Glomerular endothelial cell (primary cell): ENCODE measurements at regions not wholly inside any gene's neighbourhood (a gene's known extent, or its start where the extent isn't known, plus 50 kb on each side); places are given as distances from the start of the nearest gene placed in this dataset.

Experiments
- DNase-seq: peaks from one replicate; pipeline ENCODE4 v3.0.0-alpha.2; 2011; ENCODE audit warnings: low read depth, low spot score; ENCODE audit errors: extremely low read depth

GRCh38 chr10:65291286-65291685, 1634.5 kb upstream of the LRRTM3 start:
- DNase-seq, result no peak

DNA sequence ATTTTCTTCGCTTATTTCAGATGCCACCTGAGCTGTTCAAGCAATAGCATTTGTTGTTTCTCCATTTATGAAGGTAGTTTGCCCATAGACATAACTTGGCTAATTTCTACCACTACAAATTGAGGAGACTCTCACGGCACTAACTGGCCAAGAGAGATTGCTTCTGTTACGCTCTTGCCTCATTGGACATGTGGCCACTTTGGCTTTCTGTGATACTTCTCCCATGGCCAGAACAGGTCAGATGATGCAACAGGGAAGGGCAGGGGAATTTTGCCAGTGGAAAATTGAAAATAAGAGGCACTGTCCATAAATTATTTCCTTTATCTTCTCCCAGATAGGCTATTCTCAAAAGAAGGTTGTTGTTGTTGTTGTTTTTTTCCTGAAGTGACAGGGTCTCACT, 1633.3 kb upstream of the LRRTM3 start:
- DNase-seq, result no peak

GRCh38 chr10:65294329-65294728, 1631.5 kb upstream of the LRRTM3 start:
- no peak for DNase-seq

- no peak for DNase-seq
Measured at GRCh38 chr10:65301181-65301580, 1624.7 kb upstream of the LRRTM3 start.

GRCh38 chr10:65306201-65306600, 1619.6 kb upstream of the LRRTM3 start:
- no peak for DNase-seq

DNA sequence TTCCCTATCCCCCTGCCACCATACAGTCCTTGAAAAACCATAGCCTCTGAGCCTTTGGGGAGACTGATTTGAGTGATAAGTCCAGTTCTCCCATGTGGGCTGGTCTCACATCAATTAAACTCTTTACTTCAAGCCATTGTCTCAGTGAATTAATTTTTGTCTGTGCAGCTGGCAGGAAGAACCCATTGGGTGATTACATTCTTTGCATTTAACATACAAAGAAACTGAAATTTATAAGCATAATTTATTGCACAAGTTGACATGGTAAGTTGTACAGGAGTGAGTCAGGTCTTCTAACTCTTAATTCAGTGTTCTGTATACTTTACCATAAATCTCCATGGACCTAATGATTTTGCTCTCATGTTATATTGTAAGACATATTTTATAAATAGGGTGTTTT, 1613.0 kb upstream of the LRRTM3 start:
- DNase-seq, result no peak

DNA sequence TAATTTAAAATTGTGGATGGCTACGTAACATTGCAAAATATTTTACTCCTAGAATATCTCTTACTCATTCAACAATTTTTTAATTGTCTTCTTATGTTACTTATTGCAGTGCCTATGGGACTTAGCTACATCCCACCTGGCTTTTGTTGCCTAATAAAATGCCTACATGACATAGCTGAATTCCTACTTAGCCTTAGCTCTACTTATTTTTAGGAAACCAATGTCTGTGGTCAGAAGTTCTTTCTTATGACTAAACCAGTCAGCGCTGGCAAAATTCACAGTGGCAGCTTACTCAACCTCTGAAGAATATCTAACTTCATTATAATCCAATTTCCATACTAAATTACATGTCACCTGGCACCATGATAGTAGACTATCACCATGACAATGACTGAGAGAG, 1612.4 kb upstream of the LRRTM3 start:
- no peak for DNase-seq

DNA sequence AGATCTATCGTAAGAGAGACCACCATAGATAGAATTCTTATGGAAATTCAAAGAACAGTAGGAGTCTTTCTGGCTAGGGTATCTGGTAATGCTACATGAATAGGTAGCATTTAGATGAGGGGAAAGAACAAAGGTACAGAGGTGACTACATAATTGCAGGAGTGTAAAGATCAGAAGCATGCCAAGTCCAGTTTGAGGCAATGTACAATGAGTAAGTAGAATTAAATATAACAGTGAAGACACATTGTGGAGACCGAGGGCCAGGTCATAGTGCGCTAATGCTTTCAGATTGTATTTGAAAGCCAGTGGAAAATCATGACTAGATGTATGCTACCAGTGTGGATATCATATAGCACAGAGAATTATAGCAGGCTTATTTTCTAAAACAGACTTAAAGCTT, 1611.6 kb upstream of the LRRTM3 start:
- no peak for DNase-seq

- DNase-seq, result no peak
Measured at GRCh38 chr10:65319493-65319892, 1606.3 kb upstream of the LRRTM3 start.

DNA sequence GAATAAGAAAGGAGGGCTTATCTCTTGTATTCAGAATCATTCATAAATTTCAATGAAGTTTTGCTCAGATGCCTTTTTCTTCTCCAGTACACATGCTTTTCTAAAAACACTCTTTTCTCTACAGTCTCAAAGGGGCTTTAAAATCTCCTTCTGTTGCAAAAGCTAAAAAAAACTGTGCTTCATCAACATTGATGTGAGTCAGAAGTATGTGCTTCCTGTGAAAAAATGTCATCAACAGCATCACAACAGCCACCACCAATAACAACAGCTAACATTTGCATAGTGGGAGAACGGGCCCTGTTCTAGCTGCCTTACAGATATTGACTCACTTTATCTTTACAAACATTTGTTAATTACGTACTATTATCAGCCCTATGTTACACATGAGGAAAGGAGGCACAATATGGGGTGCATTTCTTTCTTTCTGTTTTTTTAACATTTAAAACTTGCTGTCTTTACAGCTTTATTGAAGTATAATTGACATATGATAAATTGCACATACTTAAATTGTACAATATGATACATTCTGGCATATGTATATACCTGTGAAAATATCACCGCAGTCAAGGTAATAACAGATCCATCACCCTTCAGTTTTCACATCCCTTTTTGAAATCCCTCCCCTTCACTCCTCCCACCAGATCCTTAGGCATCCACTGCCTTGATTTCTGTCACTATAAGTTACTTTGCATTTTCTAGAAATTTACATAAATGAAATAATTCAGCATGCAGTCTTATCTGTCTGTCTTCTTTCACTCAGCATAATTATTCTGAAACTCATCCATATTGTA, 1605.4 kb upstream of the LRRTM3 start:
- no peak for DNase-seq

DNA sequence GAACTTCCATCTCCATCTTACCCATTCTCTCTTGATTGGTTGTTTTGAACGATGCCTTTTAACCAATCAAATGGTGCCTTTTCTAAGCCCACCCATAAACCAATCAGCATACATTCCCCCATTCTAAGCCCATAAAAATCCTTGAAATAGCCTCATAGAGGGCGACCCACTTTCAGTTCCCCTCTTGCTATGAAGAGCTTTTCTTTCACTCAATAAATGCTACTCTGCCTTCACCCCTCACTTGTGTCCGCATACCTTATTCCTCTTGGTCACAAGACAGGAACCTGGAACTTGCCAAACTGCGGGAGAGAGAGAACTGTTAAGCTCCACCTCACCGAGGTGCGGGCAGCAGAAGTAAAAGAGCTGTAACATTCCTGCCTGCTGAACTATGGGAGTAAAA, 1602.0 kb upstream of the LRRTM3 start:
- DNase-seq, result no peak

- no peak for DNase-seq
Measured at GRCh38 chr10:65325913-65326312, 1599.9 kb upstream of the LRRTM3 start.

- DNase-seq, result peak; percentile 14
Measured at GRCh38 chr10:65328486-65328885, 1597.3 kb upstream of the LRRTM3 start.

DNA sequence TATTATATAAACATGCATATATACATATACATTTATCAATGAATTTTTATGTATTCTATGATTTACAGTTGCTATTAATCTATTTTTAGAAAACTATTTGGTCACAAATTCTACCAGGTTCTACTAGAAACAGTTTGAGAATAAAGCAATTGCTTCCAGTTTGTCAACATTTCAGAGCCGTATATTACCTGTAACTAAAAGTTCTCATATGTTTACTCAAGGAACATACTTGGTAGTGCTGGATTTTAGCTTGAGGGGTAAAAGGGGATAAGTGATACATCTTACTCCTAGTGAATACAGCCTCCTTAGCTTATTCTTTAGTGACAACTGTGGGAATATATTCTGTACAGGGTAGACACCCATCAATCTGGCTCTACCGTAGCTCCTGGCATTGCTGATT, 1590.5 kb upstream of the LRRTM3 start:
- DNase-seq, result no peak

GRCh38 chr10:65340340-65340739, 1585.5 kb upstream of the LRRTM3 start:
- DNase-seq, result no peak

DNA sequence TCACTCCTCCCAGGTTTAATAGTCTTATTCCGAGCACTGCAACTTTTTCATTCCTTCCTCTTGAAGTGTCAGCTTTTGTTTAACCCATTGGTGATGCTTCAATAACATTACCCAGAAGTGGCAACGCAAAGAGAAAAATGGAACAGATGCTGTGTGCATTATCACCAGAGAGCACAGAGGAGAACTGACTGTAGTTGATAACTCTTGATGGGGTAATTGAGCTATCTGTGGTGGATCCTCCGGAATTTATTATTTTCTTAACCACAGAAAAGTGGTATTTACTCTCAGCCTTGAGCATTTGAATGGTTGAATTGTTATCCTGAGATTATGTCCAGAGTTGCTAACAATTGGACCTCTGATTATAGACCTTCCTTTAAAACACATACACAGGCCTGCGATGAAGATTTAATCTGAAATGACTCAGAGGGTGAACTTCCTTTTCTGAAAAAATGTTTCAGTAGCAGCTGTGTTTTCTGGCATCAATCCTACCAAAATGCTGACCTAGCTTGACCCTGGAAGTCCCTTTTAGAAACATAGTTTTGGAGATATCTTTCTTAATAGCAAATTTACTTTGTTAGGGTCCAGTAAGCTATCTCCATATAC, 1584.4 kb upstream of the LRRTM3 start:
- peak; percentile 92 for DNase-seq

- no peak for DNase-seq
Measured at GRCh38 chr10:65342245-65342644, 1583.6 kb upstream of the LRRTM3 start.

DNA sequence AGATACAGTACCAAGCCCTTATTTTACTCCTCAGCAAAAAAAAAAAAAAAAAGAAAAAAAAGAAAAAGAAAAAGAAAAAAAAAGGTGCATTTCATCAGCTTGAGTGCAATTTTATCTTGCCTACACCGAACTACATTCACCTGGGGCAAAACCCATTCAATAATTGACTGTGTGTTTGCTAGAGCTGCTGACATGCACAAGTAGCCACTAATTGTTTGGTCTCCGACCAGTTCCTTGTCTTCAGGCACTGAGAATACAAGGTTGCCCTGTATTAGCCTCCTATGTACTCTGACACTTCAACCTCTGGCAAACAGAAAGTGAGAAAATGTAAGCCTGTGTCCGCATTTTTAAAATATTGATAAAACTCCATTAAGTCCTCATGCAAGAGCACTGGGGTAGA, 1579.4 kb upstream of the LRRTM3 start:
- no peak for DNase-seq

- DNase-seq, result no peak
Measured at GRCh38 chr10:65348637-65349036, 1577.2 kb upstream of the LRRTM3 start.

DNA sequence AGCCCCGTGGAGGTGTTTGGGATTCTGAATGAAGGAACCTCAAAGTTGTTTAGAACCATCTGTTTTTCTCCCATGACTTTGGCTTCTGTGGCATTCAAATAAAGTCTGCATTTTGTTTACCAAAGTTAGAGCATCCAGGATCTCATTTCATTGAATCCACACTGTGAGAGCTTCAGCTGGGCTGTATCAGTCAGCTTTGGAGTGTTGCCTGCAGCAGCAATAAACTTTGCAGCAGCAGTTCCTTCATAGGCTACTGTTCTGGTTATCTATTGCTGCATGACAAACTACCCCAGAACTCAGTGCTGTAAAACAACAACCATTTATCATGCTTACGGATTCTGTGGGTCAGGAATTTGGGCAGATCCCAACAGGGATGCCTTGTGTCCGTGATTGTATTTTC, 1575.2 kb upstream of the LRRTM3 start:
- no peak for DNase-seq

DNA sequence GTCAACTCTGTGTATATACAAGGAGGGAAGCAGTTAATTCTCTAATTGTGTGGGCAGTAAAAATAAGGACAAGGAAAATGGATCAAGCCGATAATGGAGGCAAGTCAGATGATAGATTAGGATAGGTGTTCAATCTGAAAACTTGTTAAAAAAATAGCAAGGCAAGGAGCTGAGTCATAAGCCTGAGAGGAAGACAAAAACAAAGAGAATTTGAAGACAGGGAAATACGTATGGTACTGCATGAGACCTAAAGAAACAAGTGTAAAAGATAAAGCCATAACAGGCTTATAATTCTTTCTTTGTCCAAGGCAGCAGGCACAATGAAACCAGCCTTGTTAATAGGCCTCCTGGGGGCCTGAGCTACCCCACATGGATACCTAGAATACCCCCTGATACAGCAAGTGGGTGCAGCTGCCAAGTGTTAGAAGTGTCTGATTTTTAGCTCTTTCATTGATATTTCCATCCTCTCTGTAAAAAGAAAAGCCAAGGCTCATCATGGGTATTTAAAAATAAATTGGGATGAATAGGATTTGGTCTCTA, 1570.6 kb upstream of the LRRTM3 start:
- peak; percentile 56 for DNase-seq

- no peak for DNase-seq
Measured at GRCh38 chr10:65358565-65358964, 1567.3 kb upstream of the LRRTM3 start.
